Fibroblast of skin of back (primary cell): ENCODE measurements at regions not wholly inside any gene's neighbourhood (a gene's known extent, or its start where the extent isn't known, plus 50 kb on each side); places are given as distances from the start of the nearest gene placed in this dataset.

Experiments
- DNase-seq: peaks from one replicate; pipeline ENCODE4 v3.0.0-alpha.2; 2013

DNA sequence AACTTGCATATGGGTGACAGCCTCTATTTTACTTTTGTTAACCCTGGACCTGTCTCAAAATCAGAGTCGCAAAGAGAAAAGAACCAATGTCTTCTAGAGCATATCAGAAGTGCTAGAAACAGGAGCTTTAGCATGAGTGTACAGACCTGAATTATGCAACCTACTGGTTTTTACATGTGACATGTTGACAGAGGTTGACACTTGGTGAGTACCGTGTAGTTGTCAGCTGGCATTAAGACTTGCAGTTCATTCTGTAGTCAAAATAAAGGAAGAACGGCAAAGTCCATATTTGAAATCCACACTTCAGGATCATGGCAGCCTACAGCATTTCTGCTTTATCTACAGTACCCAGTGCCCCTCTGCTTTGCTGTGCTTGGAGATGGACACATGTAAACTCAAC, 291.9 kb upstream of the TENM3 start:
- DNase-seq, result no peak

DNA sequence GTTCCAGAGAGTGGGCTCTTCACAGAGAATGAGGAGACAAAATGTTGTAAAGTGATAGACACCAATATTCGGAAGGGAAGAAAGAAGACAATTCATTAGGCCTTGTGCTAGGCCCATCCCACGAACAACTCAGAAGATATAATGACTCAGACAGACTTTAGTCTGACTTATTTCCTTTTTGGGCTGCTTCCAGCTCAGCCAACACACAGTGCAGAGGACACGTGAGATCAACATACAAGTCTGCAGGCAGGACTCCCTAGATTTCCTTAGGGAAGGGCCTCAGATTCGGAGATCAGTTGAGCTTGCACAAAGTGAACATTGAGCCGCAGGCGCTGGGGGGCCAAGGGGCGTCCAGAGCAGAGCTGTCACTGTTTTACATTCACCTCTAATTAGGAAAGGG, 290.7 kb upstream of the TENM3 start:
- peak; percentile 98 for DNase-seq

DNA sequence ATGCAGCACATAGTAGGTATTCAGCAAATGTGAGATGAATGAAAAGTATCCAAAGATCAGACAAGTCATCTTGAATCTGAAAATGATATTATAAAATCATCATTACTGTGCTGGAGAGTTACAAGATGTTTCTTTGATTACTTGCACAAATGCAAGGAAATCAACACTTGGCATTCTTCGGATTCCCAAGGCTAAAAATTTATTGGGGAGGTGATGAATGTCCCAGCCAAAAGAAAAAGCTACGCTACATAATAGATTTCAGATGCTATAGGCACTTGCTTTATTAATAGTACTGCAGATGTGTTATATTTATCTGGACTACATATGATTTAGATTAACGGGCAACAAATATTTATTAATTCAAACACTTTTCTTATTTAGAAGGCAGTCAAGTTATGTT, 286.7 kb upstream of the TENM3 start:
- peak; percentile 52 for DNase-seq

DNA sequence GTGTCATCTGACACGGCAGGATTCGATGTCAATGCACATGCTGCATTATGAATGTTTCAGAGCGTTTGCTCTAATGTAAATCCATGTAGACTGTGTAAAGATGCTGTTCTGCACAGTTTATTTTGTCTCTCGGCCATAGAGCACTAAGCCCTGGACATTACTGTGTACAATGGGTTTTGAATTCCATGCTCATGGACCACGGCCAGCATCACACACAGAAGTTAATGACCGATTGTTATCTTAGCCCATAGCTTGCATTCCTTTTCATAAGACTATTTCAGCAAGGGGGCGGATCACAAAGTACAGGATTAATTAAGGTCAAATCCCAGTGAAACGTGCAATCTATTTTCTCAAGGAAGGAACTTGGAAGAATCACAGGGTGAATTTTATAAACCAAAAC, 286.1 kb upstream of the TENM3 start:
- peak; percentile 97 for DNase-seq

DNA sequence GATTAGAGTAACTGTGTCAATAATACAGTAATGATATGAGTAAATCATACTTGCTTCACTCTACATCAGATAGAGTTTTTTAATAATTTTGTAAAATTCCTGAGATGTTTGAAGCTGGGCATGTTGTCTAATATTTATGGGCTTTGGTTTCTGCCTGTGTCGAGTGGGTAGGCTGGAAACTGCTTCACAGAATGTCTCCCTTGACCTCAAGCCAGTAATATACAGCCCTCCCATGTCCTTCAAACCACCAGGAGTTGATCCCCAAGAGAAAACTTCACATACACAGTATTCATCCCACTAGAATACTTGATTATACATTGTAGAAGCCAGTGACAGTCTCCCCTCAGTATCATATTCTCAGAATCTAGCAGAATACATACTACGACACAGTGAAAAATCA, 284.8 kb upstream of the TENM3 start:
- peak; percentile 75 for DNase-seq

DNA sequence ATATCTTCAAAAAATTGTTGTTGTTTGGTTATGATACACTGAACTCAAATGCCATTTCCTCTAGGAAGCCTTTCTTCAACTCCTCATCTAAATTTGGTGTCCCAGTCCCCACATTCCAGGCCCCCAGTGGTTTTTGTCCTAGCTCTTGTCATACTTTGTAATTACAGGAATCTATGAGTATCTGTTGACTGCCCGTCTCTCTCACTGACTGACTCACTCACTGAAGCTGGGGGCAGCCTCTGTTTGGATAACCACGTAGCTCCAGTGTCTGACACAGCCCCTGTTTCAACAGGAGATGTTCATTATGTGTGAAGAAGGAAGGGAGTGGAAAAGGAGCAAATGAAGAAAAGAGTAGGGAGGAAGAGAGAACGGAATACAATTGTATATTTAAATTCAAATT, 284.1 kb upstream of the TENM3 start:
- DNase-seq, result peak; percentile 98

DNA sequence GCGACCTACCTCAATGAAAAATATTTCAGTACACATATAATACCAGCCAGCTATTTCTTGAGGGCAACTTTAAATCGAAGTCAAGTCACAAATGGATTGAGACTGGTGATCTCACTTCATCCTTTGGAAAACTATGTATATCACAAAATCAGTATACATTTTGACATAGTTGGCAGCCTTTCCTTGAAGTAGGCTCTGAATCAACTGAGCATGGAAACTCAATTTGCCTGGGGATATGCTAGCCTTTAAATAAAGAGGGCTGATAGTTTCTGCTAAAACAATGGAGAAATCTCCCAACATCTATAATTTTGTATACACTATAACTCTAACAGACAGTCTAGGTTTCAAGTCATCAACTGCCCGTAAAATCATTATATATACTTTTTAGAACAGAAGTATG, 282.8 kb upstream of the TENM3 start:
- no peak for DNase-seq

DNA sequence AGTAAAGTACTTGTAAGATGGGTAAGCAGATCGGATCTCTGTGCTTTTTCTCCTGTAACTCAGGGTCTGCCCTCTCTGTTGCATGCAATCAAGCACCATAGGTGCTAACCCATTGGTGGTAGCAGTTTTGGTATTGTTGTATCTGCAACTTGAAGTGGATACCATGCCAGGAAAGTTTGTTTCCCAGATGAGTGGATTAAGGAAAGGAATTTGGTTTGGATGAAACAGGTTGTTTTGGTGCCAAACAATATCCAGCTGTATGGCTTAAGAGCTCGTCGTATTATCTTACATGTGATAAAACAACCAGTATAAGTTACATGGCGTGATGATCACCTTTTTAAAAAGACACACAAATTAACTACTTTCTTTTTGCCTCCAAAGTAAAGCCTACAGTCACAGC, 280.9 kb upstream of the TENM3 start:
- no peak for DNase-seq

DNA sequence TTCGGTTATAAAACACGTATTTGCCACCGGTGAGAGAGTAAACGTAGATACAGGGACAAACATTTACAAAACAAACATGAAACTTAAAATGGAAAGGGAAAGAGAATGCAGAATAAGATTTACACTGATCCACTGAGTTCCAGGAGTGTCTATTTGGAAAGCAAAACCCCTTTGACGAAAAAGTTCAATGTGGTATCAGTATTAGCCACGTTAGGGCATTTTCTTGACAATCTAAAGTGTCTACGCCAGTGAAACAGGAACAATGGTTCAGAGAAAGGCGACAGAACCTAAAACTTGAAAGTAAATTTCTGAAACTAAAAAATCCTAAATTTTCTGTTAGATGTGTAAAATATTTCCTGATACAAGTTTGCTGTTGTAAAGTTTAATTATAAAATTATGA, 278.5 kb upstream of the TENM3 start:
- DNase-seq, result no peak

DNA sequence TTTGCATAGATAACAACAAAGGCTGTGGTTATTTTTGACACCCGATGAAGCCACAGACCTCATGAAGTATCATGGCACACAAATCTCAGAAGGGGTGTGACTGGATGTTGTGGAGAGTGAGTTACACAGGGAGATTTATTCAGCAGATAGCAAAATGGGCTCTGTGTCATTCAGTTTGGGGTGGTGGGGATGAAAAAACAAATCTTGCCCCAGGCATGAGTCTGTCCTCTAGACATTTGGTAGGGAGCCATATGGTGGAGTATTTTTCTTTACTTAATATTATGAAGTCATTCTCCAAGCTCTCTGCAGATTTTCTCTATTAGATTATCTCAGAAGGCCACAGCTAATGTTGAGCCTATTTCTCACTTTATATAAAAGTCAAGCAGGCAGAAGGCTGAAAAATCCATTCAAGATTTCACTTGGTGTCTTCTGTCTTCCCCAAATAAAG, 277.1 kb upstream of the TENM3 start:
- DNase-seq, result peak; percentile 95

DNA sequence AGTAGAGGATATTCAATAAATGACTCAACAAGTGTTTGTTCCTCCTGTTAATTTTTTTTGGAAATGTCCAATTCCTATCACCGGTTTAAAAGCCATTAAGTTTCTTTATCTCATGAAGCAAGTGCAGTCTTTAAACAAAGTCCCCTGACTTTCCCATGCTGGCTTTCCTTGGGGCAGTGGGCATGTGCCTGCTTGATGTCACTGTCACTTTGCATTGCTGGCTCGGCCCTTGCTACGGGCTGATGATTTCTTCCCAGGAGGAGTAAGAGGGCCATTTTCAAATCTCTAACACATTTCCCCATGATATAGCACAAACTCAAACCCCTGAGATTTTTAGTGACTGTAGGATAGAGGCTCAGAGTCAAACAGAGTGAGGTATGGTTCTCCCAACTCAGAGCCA, 275.8 kb upstream of the TENM3 start:
- no peak for DNase-seq

DNA sequence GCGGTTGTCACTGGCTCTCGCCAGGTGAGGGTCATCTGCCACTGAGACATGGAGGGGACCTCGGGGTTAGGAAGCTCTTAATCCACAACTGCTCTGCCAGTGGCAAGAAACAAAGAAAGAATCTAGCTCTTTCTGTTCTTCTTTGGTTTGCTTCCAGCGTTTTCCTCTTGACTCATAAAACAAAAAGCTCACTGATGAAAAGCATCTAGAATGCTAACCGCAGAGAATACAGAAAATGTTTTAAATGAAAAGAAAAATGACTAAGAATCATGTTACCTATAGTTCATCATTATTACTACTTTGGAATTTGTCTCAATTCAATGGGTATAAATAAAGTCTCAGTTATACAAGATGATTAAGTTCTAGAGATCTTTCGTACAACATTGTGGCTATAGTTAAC, 274.8 kb upstream of the TENM3 start:
- peak; percentile 91 for DNase-seq

DNA sequence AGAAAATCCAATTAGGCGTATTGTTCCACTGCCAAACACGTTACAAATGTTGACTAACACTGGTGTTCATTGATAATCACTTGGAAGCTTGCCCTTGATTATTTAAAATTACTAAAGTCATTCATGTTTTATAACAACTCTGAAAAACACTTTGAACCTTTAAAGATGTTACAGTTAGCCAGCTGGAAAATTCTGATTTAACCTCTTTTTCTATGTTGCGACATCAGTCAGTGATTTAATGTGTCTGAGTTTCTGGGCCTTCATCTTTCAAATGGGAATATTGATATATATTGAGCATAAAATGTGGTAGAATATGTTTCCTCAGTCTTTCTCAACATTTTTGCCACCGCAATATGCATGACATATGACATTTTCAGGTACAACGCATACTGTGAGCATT, 274.1 kb upstream of the TENM3 start:
- no peak for DNase-seq

DNA sequence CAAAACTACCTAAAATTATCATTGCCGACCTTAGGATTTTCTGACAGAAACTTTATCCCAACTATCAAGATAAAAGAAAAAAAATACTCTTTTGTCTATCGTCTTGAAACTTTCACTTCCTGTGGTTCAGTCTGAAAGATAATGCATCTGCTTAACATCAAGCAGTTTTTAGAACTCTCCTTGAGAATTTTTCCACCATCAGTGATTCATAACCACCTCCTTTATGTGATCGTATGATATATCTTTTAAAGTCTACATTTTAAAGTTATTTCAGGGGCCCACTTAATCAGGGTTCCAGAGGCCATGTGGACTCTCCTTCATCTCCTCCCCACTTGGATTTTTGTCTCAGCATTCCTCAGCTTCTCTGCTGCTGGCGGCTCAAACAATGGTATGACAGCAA, 272.8 kb upstream of the TENM3 start:
- DNase-seq, result peak; percentile 22

DNA sequence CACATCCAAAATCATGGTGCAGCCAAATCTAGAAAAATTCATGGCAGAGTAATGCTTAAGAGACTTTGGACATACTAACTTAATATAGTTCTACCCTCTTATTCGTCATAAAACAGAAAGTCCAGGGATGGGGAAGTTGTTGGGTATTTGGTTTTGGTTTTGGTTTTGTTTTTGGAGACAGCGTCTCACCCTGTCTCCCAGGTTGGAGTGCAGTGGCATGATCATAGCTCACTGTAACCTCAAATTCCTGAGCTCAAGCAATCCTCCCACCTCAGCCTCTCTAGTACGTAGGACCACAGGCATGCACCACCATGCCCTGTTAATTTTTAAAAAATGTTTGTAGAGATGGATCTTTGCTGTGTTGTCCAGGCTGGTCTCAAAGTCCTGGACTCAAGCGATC, 271.8 kb upstream of the TENM3 start:
- DNase-seq, result peak; percentile 30

DNA sequence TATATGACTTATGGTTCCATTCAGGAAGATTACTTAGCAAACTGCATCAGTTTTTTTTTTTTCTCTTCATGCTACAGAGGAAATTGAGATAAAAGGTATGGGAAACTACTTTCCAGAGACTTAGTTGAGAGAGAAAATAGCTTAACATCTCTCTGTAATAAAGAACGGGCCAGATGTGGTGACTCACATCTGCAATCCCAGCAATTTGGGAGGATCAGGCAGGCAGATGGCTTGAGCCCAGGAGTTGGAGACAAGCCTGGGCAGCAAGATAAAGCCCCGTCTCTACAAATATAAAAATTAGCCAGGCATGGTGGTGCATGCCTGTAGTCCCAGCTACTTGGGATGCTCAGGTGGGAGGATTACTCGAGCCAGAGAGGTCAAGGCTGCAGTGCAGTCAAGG, 271.2 kb upstream of the TENM3 start:
- DNase-seq, result peak; percentile 58

DNA sequence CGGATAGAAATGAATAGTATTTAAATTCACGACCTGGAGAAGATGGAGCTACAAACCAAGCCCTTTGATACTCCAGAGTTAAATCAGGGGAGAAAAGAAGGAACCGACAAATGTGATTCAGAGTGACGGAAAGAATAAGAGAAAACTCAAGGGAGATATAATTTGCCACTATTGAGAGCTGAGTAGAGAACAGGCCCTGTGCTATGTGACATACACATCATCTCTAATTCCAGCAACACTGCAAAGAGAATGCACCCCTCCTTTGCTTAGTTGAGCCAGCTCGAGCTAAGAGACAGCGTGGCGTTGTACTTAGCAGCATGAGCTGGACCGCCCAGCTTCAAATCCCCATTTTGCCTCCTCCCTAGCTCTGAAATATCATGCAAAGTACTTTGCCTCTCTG, 266.4 kb upstream of the TENM3 start:
- DNase-seq, result no peak

DNA sequence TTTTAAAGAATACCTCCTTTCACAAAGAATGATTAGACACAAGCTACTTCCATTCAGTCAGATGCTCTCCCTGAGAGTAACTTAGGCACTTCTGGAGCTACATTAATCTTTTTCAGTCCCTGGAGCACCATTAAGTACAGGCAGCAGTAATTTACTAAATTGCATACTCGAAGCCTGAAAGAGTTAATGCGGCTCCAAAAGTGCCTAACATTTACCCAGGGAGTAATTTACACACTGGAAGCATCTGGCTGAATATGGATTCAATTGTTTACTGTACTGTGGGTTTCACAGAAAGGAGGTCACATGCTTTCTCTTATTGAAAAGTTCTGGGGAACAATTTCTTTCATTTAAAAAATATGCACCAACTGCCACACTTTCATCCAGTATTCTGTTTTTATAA, 260.8 kb upstream of the TENM3 start:
- no peak for DNase-seq

DNA sequence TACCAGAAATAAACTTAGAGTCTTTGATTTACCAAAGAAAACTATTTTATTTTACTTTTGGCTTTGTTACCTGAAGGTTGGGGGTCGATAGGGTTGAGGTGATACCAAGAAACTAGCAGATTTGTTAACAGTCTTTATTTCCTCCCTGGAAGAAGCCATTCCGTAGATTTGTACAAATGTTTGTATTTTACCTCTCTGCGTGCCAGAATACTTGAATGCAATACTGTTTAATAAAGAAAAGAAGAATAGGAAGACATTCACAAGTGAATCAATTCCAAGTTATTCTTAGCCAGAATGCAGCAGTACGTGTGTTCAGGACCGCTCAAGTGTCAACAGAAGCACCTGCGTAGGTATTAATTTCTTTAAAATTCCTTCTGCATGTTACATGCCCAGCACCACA, 260.3 kb upstream of the TENM3 start:
- DNase-seq, result no peak

DNA sequence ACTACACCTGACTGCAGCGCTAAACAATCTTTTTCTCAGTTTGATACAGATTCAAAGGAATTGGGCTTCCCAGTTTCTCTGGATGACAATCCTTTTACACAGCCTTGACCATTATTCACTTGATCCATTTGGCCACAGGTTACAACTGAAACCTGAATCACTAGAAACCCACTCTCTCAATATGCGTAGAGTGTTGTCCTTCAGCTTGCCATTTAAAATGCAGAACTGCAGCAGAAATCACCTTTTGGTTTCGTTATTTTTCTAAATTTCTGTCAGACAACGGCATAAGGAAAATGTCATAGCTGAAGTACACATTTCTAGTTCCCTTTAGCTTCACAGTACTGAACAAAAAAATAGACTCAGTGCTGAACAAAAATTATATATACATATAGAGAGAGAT, 255.8 kb upstream of the TENM3 start:
- DNase-seq, result no peak

DNA sequence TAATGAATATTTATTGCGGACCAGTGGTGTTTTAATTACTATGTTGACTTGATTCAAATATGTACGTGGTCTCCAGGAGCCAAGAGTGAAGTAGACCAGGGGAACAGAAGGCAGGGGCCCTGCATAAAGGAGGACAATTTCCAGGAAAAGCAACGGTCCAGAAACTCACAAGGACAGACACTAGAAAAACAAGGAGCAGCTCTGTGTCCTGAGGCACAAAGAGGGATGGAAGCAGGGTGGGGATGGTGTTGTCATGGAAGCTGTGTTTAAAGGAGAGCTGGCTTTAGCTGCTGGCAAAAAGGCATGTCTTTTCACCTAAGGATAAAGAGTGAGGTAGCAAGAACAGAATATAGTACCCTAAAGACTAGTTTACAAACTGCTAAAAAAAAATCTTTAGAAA, 254.1 kb upstream of the TENM3 start:
- DNase-seq, result no peak

DNA sequence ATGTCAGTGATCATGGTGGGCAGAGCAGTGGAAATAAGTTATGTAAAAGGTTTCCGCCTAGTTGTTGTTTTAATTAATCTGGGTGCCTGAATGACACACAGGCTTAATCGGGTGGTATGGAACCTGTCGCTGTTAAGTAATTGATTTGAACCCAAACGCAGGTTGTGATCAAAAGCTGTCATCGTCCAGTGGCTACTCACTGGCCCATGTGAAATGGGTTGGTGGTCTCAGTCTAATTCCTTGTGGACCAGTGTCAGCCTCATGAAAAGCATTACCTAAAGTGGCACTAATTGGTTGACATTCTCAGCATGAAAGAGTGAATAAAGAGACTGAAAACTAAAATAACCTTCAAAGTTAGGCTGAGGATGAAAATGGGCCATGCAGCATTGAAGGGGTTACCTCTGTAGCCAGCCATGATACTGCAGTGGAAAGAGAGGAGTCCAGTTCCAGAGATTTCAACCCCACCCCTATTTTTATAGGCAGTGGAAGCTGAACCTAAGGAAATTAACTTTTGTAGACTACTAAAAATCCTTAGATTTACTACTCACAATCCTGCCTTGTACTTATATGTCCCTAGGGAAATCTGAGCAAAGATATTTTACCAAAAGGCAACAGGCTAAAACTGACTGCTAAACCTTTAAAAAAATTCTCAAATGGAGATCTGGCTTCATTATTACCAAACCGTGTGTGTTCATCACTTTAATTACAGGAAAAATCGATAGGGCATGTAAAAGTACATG, 251.7 kb upstream of the TENM3 start:
- DNase-seq, result no peak

DNA sequence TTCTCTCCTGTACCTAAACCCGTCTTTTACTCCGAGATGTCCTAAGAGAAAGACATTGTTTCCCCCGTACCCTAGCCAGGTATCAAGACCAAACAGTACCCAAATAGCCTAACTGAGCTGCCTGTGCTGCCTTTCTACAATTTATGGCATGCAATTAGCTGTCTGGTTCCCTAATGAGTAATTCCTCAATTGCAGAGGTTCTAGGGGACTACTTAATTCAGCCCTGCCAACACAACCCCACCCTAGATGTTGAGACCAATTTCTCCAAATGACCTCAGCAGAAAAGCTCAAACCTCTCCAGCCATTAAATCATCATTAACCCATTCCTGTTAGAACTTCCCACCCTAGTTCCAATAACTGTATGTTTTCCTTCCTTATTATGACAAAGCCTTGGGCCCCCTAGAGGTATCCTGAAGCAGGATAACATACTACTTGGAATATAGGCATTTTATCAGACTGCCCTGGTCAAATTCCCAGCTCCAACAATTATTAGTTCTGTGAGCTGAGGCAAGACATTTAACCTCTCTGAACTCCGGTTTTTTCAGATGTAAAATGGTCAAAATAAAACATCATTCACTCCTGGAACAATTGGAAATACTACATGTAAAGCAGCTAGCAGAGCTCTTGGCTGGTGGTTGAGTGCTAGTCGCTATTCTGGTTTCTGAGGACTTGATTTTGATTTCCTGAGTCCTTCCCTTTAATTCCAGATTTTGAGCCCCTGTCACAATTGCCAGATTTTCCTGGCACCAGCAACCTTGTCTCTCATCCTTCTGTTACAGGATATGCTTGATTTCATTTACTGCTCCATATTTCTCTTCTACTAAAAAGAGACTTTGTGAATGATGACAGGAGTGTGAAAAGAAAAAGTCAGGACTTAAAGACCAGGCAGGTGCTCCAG, 244.6 kb upstream of the TENM3 start:
- no peak for DNase-seq

DNA sequence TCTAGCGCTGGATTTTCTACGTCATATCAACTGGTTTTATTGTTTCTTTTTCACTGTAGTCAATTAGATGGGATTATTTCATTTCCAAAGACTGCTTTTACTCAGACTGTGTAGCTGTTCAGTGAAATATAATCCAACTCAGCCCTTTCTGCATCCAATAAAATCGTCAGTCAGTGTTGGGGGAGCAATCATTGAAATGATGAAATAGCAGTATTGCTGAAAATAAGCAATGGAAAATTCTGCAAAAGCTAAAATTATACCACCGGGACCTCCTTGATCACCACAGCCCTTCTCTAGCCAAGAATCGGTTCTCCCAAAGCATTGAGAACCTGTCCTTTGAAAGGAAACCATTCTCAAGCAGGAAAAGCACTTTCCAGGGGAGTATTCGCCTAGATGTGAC, 243.1 kb upstream of the TENM3 start:
- DNase-seq, result no peak
